Activated naive CD8-positive, alpha-beta T cell treated with anti-CD3 and anti-CD28 coated beads, Interleukin-2, amount 50 U/mL, for 24 hours (primary cell): ENCODE measurements at regions not wholly inside any gene's neighbourhood (a gene's known extent, or its start where the extent isn't known, plus 50 kb on each side); places are given as distances from the start of the nearest gene placed in this dataset.

Source experiments
- ATAC-seq: fragments of 150-1000 bp; cut with Tn5 transposase; one replicate; pipeline ENCODE4 v1.10.0; 2021
- DNase-seq: peaks from one replicate; pipeline ENCODE4 v3.0.0; 2021
- H3K27ac Mint-ChIP-seq: one replicate; pipeline ENCODE4 v1.8.0; 2021; ENCODE audit warnings: mild to moderate bottlenecking, mixed read lengths
- H3K27me3 Mint-ChIP-seq: one replicate; pipeline ENCODE4 v1.8.0; 2021; ENCODE audit warnings: mixed read lengths
- H3K36me3 Mint-ChIP-seq: one replicate; pipeline ENCODE4 v1.8.0; 2021; ENCODE audit warnings: low read depth, mixed read lengths
- H3K4me1 Mint-ChIP-seq: one replicate; pipeline ENCODE4 v1.8.0; 2021; ENCODE audit warnings: mixed read lengths
- H3K4me3 Mint-ChIP-seq: one replicate; pipeline ENCODE4 v1.8.0; 2021; ENCODE audit warnings: mild to moderate bottlenecking, moderate library complexity, mixed read lengths
- H3K9me3 Mint-ChIP-seq: one replicate; pipeline ENCODE4 v1.8.0; 2021; ENCODE audit warnings: mixed read lengths

- H3K27ac Mint-ChIP-seq, result no peak overlapping the region
- ATAC-seq, result no peak
- peaks cover 4% of the 10 kb centered on the region for H3K9me3 Mint-ChIP-seq
- no peak for DNase-seq
- H3K4me1 Mint-ChIP-seq, result no peaks in the 10 kb centered on the region
- no peaks in the 10 kb centered on the region for H3K36me3 Mint-ChIP-seq
- H3K27me3 Mint-ChIP-seq, result no peaks in the 10 kb centered on the region
- H3K4me3 Mint-ChIP-seq, result no peak overlapping the region
Measured at GRCh38 chr4:30956916-30957315, 236.7 kb downstream of the PCDH7 start.

- Mint-ChIP-seq H3K4me3 (no peak overlapping the region), H3K9me3 (peaks cover 10% of the 10 kb centered on the region)
- ATAC-seq, result no peak
Measured at GRCh38 chr4:30957706-30958105, 237.5 kb downstream of the PCDH7 start.

GRCh38 chr4:30959781-30960485 is 239.8 kb downstream of the PCDH7 start:
- Mint-ChIP-seq H3K9me3 (peaks cover 10% of the 10 kb centered on the region), H3K27me3 (no peaks in the 10 kb centered on the region), H3K4me1 (no peaks in the 10 kb centered on the region), H3K27ac (no peak overlapping the region), H3K36me3 (no peaks in the 10 kb centered on the region), H3K4me3 (no peak overlapping the region)
- no peak for DNase-seq
- no peak for ATAC-seq

More at GRCh38 chr4:30957706-30958105, 237.5 kb downstream of the PCDH7 start:
- no peak for DNase-seq
- Mint-ChIP-seq H3K27ac (no peak overlapping the region), H3K36me3 (no peaks in the 10 kb centered on the region), H3K27me3 (no peaks in the 10 kb centered on the region), H3K4me1 (no peaks in the 10 kb centered on the region)

- H3K9me3 Mint-ChIP-seq, result peaks cover 10% of the 10 kb centered on the region
- no peaks in the 10 kb centered on the region for H3K4me1 Mint-ChIP-seq
- no peaks in the 10 kb centered on the region for H3K27me3 Mint-ChIP-seq
- no peak for DNase-seq
- ATAC-seq, result no peak
- no peak overlapping the region for H3K4me3 Mint-ChIP-seq
- no peaks in the 10 kb centered on the region for H3K36me3 Mint-ChIP-seq
- H3K27ac Mint-ChIP-seq, result no peak overlapping the region
Measured at GRCh38 chr4:30962939-30963338, 242.8 kb downstream of the PCDH7 start.

- Mint-ChIP-seq H3K27ac (no peak overlapping the region), H3K36me3 (no peaks in the 10 kb centered on the region), H3K4me1 (no peaks in the 10 kb centered on the region), H3K9me3 (peaks cover 9% of the 10 kb centered on the region), H3K4me3 (no peak overlapping the region), H3K27me3 (no peaks in the 10 kb centered on the region)
- ATAC-seq (no peak), DNase-seq (no peak)
Measured at GRCh38 chr4:30968926-30969325, 248.8 kb downstream of the PCDH7 start.

- Mint-ChIP-seq H3K4me1 (no peaks in the 10 kb centered on the region), H3K36me3 (no peaks in the 10 kb centered on the region), H3K27ac (no peak overlapping the region), H3K27me3 (no peaks in the 10 kb centered on the region), H3K9me3 (peaks cover 22% of the 10 kb centered on the region), H3K4me3 (no peak overlapping the region)
- ATAC-seq (no peak), DNase-seq (no peak)
Measured at GRCh38 chr4:30972542-30972941, 252.4 kb downstream of the PCDH7 start.

- Mint-ChIP-seq H3K4me1 (no peaks in the 10 kb centered on the region), H3K36me3 (no peaks in the 10 kb centered on the region), H3K27ac (no peak overlapping the region), H3K27me3 (no peaks in the 10 kb centered on the region), H3K9me3 (peaks cover 22% of the 10 kb centered on the region), H3K4me3 (no peak overlapping the region)
- ATAC-seq, result no peak
- DNase-seq, result no peak
Measured at GRCh38 chr4:30973993-30974392, 253.8 kb downstream of the PCDH7 start.

- Mint-ChIP-seq H3K27ac (no peak overlapping the region), H3K36me3 (no peaks in the 10 kb centered on the region), H3K9me3 (peaks cover 13% of the 10 kb centered on the region), H3K27me3 (no peaks in the 10 kb centered on the region), H3K4me1 (no peaks in the 10 kb centered on the region), H3K4me3 (no peak overlapping the region)
- DNase-seq (no peak), ATAC-seq (no peak)
Measured at GRCh38 chr4:30979402-30979801, 259.2 kb downstream of the PCDH7 start.

GRCh38 chr4:30989508-30989907 is 269.3 kb downstream of the PCDH7 start:
- Mint-ChIP-seq H3K9me3 (peaks cover 4% of the 10 kb centered on the region), H3K27me3 (no peaks in the 10 kb centered on the region), H3K36me3 (no peaks in the 10 kb centered on the region), H3K27ac (no peak overlapping the region), H3K4me3 (no peak overlapping the region), H3K4me1 (no peaks in the 10 kb centered on the region)
- DNase-seq (no peak), ATAC-seq (no peak)

GRCh38 chr4:30996841-30997240 is 276.7 kb downstream of the PCDH7 start:
- Mint-ChIP-seq H3K4me3 (no peak overlapping the region), H3K9me3 (peaks cover 33% of the 10 kb centered on the region), H3K27ac (no peak overlapping the region), H3K36me3 (no peaks in the 10 kb centered on the region), H3K27me3 (no peaks in the 10 kb centered on the region), H3K4me1 (no peaks in the 10 kb centered on the region)
- ATAC-seq (no peak), DNase-seq (no peak)

- no peak for DNase-seq
- no peak overlapping the region for H3K27ac Mint-ChIP-seq
- H3K9me3 Mint-ChIP-seq, result peaks cover 4% of the 10 kb centered on the region
- H3K4me1 Mint-ChIP-seq, result no peaks in the 10 kb centered on the region
- no peaks in the 10 kb centered on the region for H3K27me3 Mint-ChIP-seq
- no peak for ATAC-seq
- no peaks in the 10 kb centered on the region for H3K36me3 Mint-ChIP-seq
- no peak overlapping the region for H3K4me3 Mint-ChIP-seq
Measured at GRCh38 chr4:31005037-31005436, 284.9 kb downstream of the PCDH7 start.

GRCh38 chr4:31007858-31008257 is 287.7 kb downstream of the PCDH7 start:
- no peak overlapping the region for H3K4me3 Mint-ChIP-seq

GRCh38 chr4:31009926-31010325 is 289.8 kb downstream of the PCDH7 start:
- no peaks in the 10 kb centered on the region for H3K36me3 Mint-ChIP-seq
- no peaks in the 10 kb centered on the region for H3K9me3 Mint-ChIP-seq
- no peaks in the 10 kb centered on the region for H3K27me3 Mint-ChIP-seq
- DNase-seq (no peak), ATAC-seq (no peak)
- H3K4me1 Mint-ChIP-seq, result no peaks in the 10 kb centered on the region
- no peak overlapping the region for H3K4me3 Mint-ChIP-seq
- no peak overlapping the region for H3K27ac Mint-ChIP-seq

More at GRCh38 chr4:31007858-31008257, 287.7 kb downstream of the PCDH7 start:
- no peaks in the 10 kb centered on the region for H3K36me3 Mint-ChIP-seq
- H3K27me3 Mint-ChIP-seq, result no peaks in the 10 kb centered on the region
- no peak for DNase-seq
- H3K4me1 Mint-ChIP-seq, result no peaks in the 10 kb centered on the region
- no peaks in the 10 kb centered on the region for H3K9me3 Mint-ChIP-seq
- H3K27ac Mint-ChIP-seq, result no peak overlapping the region
- no peak for ATAC-seq

- no peaks in the 10 kb centered on the region for H3K4me1 Mint-ChIP-seq
- no peak overlapping the region for H3K27ac Mint-ChIP-seq
- no peak overlapping the region for H3K4me3 Mint-ChIP-seq
- no peak for ATAC-seq
- H3K27me3 Mint-ChIP-seq, result no peaks in the 10 kb centered on the region
- no peaks in the 10 kb centered on the region for H3K9me3 Mint-ChIP-seq
- no peak for DNase-seq
- H3K36me3 Mint-ChIP-seq, result no peaks in the 10 kb centered on the region
Measured at GRCh38 chr4:31015123-31015522, 295.0 kb downstream of the PCDH7 start.

- H3K4me3 Mint-ChIP-seq, result no peak overlapping the region
- H3K27ac Mint-ChIP-seq, result no peak overlapping the region
- ATAC-seq, result no peak
- no peaks in the 10 kb centered on the region for H3K4me1 Mint-ChIP-seq
- no peaks in the 10 kb centered on the region for H3K9me3 Mint-ChIP-seq
- H3K36me3 Mint-ChIP-seq, result no peaks in the 10 kb centered on the region
- no peak for DNase-seq
- H3K27me3 Mint-ChIP-seq, result no peaks in the 10 kb centered on the region
Measured at GRCh38 chr4:31016322-31017061, 296.3 kb downstream of the PCDH7 start.
